GM12878 (cell line): ENCODE measurements at regions not wholly inside any gene's neighbourhood (a gene's known extent, or its start where the extent isn't known, plus 50 kb on each side); places are given as distances from the start of the nearest gene placed in this dataset.

ENCODE experiments used
- ATAC-seq: fragments of 200-7000 bp; cut with Tn5 transposase; 3 replicates; pipeline ENCODE4 v1.9.1; 2020; ENCODE audit warnings: mild to moderate bottlenecking, moderate library complexity
- BruUV-seq: library from RNA; stranded (reverse); fragments of 400-500 nt; replicated peaks from 2 replicates; lab custom pipeline; 2021; lab: Mats Ljungman, UMichigan
- CTCF ChIA-PET: fragments of 300-600 bp; sonication (Branson Sonifier 250); formaldehyde crosslinking; extraction: SDS; loops from one replicate; lab custom pipeline; 2021; ENCODE audit warnings: inconsistent platforms; lab: Yijun Ruan, JAX
- POLR2A ChIA-PET: fragments of 350-600 bp; formaldehyde crosslinking; extraction: SDS; loops from one replicate; lab custom pipeline; 2021; ENCODE audit warnings: inconsistent platforms; lab: Charles Lee
- RAD21 ChIA-PET: fragments of 300-600 bp; sonication (Branson Sonifier 250); formaldehyde crosslinking; loops from one replicate; lab custom pipeline; 2023; ENCODE audit warnings: antibody characterized with exemption; ENCODE audit not compliant: unreplicated experiment; lab: Charles Lee
- SMC1A ChIA-PET: fragments of 300-600 bp; sonication (Branson Sonifier 250); formaldehyde crosslinking; loops from one replicate; lab custom pipeline; 2023; ENCODE audit not compliant: unreplicated experiment, uncharacterized antibody; lab: Charles Lee
- DNase-seq: peaks from one replicate; pipeline ENCODE4 v3.0.0-alpha.2; 2011; ENCODE audit warnings: low read depth, low spot score
- FAIRE-seq: peaks from 3 replicates; lab custom pipeline; 2011; peaks lifted over from hg19 to GRCh38; lab: Jason Lieb, UNC
- H2AFZ ChIP-seq: 2 replicates; pipeline ENCODE4 v1.6.0; 2011; ENCODE audit warnings: low read depth, low read length, control low read depth; ENCODE audit not compliant: control insufficient read depth
- H3K27ac ChIP-seq: 2 replicates; pipeline ENCODE4 v1.5.1; 2011; ENCODE audit warnings: control low read depth; ENCODE audit not compliant: control insufficient read depth, insufficient read depth
- H3K27me3 ChIP-seq, 2 experiments: replicated peaks in 1 of 2; 2 replicates each; pipeline versions ENCODE4 v1.6.0 to v1.6.1; 2011; ENCODE audit warnings: low read length in 1 of 2; ENCODE audit not compliant: control insufficient read depth in 2 of 2, insufficient read depth in 2 of 2
- H3K36me3 ChIP-seq, 2 experiments: 2 replicates each; pipeline ENCODE4 v1.5.1; 2011; ENCODE audit warnings: low read length in 1 of 2; ENCODE audit not compliant: control insufficient read depth in 2 of 2, insufficient read depth in 2 of 2
- H3K4me1 ChIP-seq: 2 replicates; pipeline ENCODE4 v1.6.1; 2011; ENCODE audit warnings: mild to moderate bottlenecking, low read length, moderate library complexity, mixed read lengths; ENCODE audit not compliant: control insufficient read depth, insufficient read depth
- H3K4me2 ChIP-seq: 2 replicates; pipeline ENCODE4 v1.6.0; 2011; ENCODE audit warnings: control low read depth; ENCODE audit not compliant: control insufficient read depth, insufficient read depth
- H3K4me3 ChIP-seq: fragments of 200-600 bp; sonication (generic); 2 replicates; pipeline ENCODE4 v1.5.1; 2016
- H3K79me2 ChIP-seq: 2 replicates; pipeline ENCODE4 v1.6.0; 2011; ENCODE audit warnings: low read length; ENCODE audit not compliant: control insufficient read depth, insufficient read depth
- H3K9ac ChIP-seq: 2 replicates; pipeline ENCODE4 v1.8.0; 2011; ENCODE audit warnings: low read length, control low read depth, mixed read lengths; ENCODE audit not compliant: control insufficient read depth, insufficient read depth
- H3K9me3 ChIP-seq: replicated peaks from 3 replicates; pipeline ENCODE4 v1.5.1; 2011; ENCODE audit warnings: mild to moderate bottlenecking, low read length; ENCODE audit not compliant: control insufficient read depth, insufficient read depth
- H4K20me1 ChIP-seq: 2 replicates; pipeline ENCODE4 v1.6.0; 2011; ENCODE audit not compliant: control insufficient read depth, insufficient read depth
- HCFC1 ChIP-seq: fragments of 150-350 bp; IDR thresholded peaks from 2 replicates; pipeline ENCODE4 v1.6.1; 2014; ENCODE audit warnings: low read length
- MXI1 ChIP-seq: fragments of 150-350 bp; IDR thresholded peaks from 2 replicates; pipeline ENCODE4 v1.6.1; 2011; ENCODE audit warnings: low read depth, mild to moderate bottlenecking, inconsistent platforms, low read length, improper control_type of control experiment
- PAX5 ChIP-seq: IDR thresholded peaks from 2 replicates; pipeline ENCODE4 v1.6.1; 2011; ENCODE audit warnings: low read depth, low read length, borderline replicate concordance
- SMAD5 ChIP-seq: IDR thresholded peaks from 2 replicates; pipeline ENCODE4 v1.6.1; 2016; ENCODE audit warnings: antibody characterized with exemption, low read depth
- TBL1XR1 ChIP-seq: IDR thresholded peaks from 2 replicates; pipeline ENCODE4 v1.6.1; 2012; ENCODE audit warnings: low read depth, low read length, improper control_type of control experiment
- USF2 ChIP-seq: IDR thresholded peaks from 2 replicates; pipeline ENCODE4 v1.6.1; 2011; ENCODE audit warnings: low read depth, low read length, improper control_type of control experiment, borderline replicate concordance
- ZBED1 ChIP-seq: IDR thresholded peaks from 2 replicates; pipeline ENCODE4 v1.6.1; 2016; ENCODE audit warnings: borderline replicate concordance
- WGBS: methylation state at CpG from one replicate; pipeline ENCODE4 v1.1.6; 2016; ENCODE audit warnings: low lambda C conversion rate; ENCODE audit not compliant: insufficient replicate concordance, insufficient coverage; ENCODE audit errors: missing lambda C conversion rate; 5-methylcytosine and 5-hydroxymethylcytosine counted together
- in situ Hi-C: fragments of 300-500 bp; cut with MboI; formaldehyde crosslinking; loops from 9 replicates; pipeline ENCODE4 v1.14.3; 2018; ENCODE audit warnings: mixed read lengths
- intact Hi-C: fragments of 100-400 bp; cut with micrococcal nuclease; formaldehyde crosslinking; loops from one replicate; pipeline ENCODE4 v1.14.2; 2022; ENCODE audit not compliant: unreplicated experiment
- TF ChIP-seq, protein P1 (sequence below): fragments of 450-650 bp; IDR thresholded peaks from 2 replicates; pipeline ENCODE4 v1.6.1; 2018; ENCODE audit warnings: mild to moderate bottlenecking, low read depth, moderate library complexity; ENCODE audit not compliant: partially characterized antibody
- TF ChIP-seq, protein P2 (sequence below): fragments of 450-650 bp; formaldehyde crosslinking; IDR thresholded peaks from 2 replicates; pipeline ENCODE4 v1.5.0; 2022; ENCODE audit warnings: mild to moderate bottlenecking, missing genetic modification characterization

GRCh38 chr7:156152390-156152789 lies 340.1 kb upstream of the SHH start:
- WGBS = 32% methylated on average over 6 of the region's 6 CpGs
- RAD21 ChIA-PET = no interaction called here

GRCh38 chr7:156151658-156152057 lies 339.4 kb upstream of the SHH start:
- 11% methylated on average over 6 of the region's 6 CpGs for WGBS
- TF ChIP-seq TBL1XR1 (no peak), ZBED1 (no peak), HCFC1 (no peak), USF2 (no peak), MXI1 (no peak), PAX5 (no peak)
- TF ChIP-seq, protein P1, sequence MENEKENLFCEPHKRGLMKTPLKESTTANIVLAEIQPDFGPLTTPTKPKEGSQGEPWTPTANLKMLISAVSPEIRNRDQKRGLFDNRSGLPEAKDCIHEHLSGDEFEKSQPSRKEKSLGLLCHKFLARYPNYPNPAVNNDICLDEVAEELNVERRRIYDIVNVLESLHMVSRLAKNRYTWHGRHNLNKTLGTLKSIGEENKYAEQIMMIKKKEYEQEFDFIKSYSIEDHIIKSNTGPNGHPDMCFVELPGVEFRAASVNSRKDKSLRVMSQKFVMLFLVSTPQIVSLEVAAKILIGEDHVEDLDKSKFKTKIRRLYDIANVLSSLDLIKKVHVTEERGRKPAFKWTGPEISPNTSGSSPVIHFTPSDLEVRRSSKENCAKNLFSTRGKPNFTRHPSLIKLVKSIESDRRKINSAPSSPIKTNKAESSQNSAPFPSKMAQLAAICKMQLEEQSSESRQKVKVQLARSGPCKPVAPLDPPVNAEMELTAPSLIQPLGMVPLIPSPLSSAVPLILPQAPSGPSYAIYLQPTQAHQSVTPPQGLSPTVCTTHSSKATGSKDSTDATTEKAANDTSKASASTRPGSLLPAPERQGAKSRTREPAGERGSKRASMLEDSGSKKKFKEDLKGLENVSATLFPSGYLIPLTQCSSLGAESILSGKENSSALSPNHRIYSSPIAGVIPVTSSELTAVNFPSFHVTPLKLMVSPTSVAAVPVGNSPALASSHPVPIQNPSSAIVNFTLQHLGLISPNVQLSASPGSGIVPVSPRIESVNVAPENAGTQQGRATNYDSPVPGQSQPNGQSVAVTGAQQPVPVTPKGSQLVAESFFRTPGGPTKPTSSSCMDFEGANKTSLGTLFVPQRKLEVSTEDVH = no peak
- TF ChIP-seq, protein P2, sequence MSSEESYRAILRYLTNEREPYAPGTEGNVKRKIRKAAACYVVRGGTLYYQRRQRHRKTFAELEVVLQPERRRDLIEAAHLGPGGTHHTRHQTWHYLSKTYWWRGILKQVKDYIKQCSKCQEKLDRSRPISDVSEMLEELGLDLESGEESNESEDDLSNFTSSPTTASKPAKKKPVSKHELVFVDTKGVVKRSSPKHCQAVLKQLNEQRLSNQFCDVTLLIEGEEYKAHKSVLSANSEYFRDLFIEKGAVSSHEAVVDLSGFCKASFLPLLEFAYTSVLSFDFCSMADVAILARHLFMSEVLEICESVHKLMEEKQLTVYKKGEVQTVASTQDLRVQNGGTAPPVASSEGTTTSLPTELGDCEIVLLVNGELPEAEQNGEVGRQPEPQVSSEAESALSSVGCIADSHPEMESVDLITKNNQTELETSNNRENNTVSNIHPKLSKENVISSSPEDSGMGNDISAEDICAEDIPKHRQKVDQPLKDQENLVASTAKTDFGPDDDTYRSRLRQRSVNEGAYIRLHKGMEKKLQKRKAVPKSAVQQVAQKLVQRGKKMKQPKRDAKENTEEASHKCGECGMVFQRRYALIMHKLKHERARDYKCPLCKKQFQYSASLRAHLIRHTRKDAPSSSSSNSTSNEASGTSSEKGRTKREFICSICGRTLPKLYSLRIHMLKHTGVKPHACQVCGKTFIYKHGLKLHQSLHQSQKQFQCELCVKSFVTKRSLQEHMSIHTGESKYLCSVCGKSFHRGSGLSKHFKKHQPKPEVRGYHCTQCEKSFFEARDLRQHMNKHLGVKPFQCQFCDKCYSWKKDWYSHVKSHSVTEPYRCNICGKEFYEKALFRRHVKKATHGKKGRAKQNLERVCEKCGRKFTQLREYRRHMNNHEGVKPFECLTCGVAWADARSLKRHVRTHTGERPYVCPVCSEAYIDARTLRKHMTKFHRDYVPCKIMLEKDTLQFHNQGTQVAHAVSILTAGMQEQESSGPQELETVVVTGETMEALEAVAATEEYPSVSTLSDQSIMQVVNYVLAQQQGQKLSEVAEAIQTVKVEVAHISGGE = no peak

More at GRCh38 chr7:156152390-156152789, 340.1 kb upstream of the SHH start:
- FAIRE-seq = no peak
- Histone ChIP-seq H3K9me3 (no peaks in the 10 kb centered on the region), H3K36me3 (no peaks in the 10 kb centered on the region), H4K20me1 (no peaks in the 10 kb centered on the region), H3K4me1 (no peaks in the 10 kb centered on the region), H3K4me2 (no peak overlapping the region), H3K4me3 (no peak overlapping the region), H3K9ac (no peak overlapping the region), H3K27me3 (peaks cover 0 to 3% of the 10 kb centered on the region in 2 experiments; a peak in 2 of 4 replicates), H2AFZ (no peak overlapping the region), H3K27ac (no peak overlapping the region), H3K79me2 (no peaks in the 10 kb centered on the region)
- SMC1A ChIA-PET = no interaction called here
- POLR2A ChIA-PET = no interaction called here
- TF ChIP-seq SMAD5 = no peak
- intact Hi-C loops (loop anchor here (10.0 kb wide), 1 partner anchor 338 kb away; the partner anchor contains the start of gene SHH), in situ Hi-C loops (no loop called here)
- CTCF ChIA-PET = no interaction called here
- no peak for DNase-seq
- no peak for ATAC-seq
- no TSS peak for BruUV-seq

More at GRCh38 chr7:156151658-156152057, 339.4 kb upstream of the SHH start:
- Histone ChIP-seq H3K9me3 (no peaks in the 10 kb centered on the region), H3K79me2 (no peaks in the 10 kb centered on the region), H3K9ac (no peak overlapping the region), H3K36me3 (no peaks in the 10 kb centered on the region), H3K27me3 (peaks cover 0 to 3% of the 10 kb centered on the region in 2 experiments; a peak in 2 of 4 replicates), H3K4me3 (no peak overlapping the region), H3K27ac (no peak overlapping the region), H3K4me2 (no peak overlapping the region), H2AFZ (no peak overlapping the region), H3K4me1 (no peaks in the 10 kb centered on the region), H4K20me1 (no peaks in the 10 kb centered on the region)
- DNase-seq = no peak
- in situ Hi-C loops = no loop called here
- POLR2A ChIA-PET = no interaction called here
- BruUV-seq = no TSS peak
- SMC1A ChIA-PET = no interaction called here
- CTCF ChIA-PET = no interaction called here
- no peak for ATAC-seq
- intact Hi-C loops = loop anchor here (10.0 kb wide), 1 partner anchor 337 kb away; the partner anchor contains the start of gene SHH
- RAD21 ChIA-PET = no interaction called here
- FAIRE-seq = no peak
